ENCODE measurements at regions not wholly inside any gene's neighbourhood (a gene's known extent, or its start where the extent isn't known, plus 50 kb on each side); places are given as distances from the start of the nearest gene placed in this dataset.
"Not testable (repeated sequence)": the region's sequence is repeated elsewhere in the genome, so short reads cannot be mapped to it uniquely, and the experiment has no call there.

GRCh38 chr3:157857440-157857839 is 248.8 kb downstream of the SHOX2 start:
- DNase-seq (ENCODE audit: low spot score): peak; percentile 57

GRCh38 chr3:157856078-157856939 is 249.9 kb downstream of the SHOX2 start:
- no peak for DNase-seq (ENCODE audit: low spot score)

- not testable (repeated sequence) for DNase-seq (ENCODE audit: low spot score)
These were observed 260.4 kb downstream of the SHOX2 start for GRCh38 chr3:157845839-157846238.

GRCh38 chr3:157844800-157845565 is 261.2 kb downstream of the SHOX2 start:
- no peak for DNase-seq (ENCODE audit: low spot score)

- DNase-seq (ENCODE audit: low spot score): no peak
These were observed 262.0 kb downstream of the SHOX2 start for GRCh38 chr3:157844216-157844615.

GRCh38 chr3:157841029-157841428 is 265.2 kb downstream of the SHOX2 start:
- no peak for DNase-seq (ENCODE audit: low spot score)

GRCh38 chr3:157840564-157840963 is 265.7 kb downstream of the SHOX2 start:
- no peak for DNase-seq (ENCODE audit: low spot score)

- DNase-seq (ENCODE audit: low spot score): no peak
These were observed 267.8 kb downstream of the SHOX2 start for GRCh38 chr3:157838457-157838856.

GRCh38 chr3:157837336-157837735 is 268.9 kb downstream of the SHOX2 start:
- DNase-seq (ENCODE audit: low spot score): no peak

- no peak for DNase-seq (ENCODE audit: low spot score)
These were observed 270.2 kb downstream of the SHOX2 start for GRCh38 chr3:157836022-157836421.

- DNase-seq (ENCODE audit: low spot score): no peak
These were observed 273.6 kb downstream of the SHOX2 start for GRCh38 chr3:157832588-157832987.

- DNase-seq (ENCODE audit: low spot score): no peak
These were observed 275.5 kb downstream of the SHOX2 start for GRCh38 chr3:157830556-157831236.

- no peak for DNase-seq (ENCODE audit: low spot score)
These were observed 276.4 kb downstream of the SHOX2 start for GRCh38 chr3:157829786-157830185.

- DNase-seq (ENCODE audit: low spot score): peak; percentile 69
These were observed 281.9 kb downstream of the SHOX2 start for GRCh38 chr3:157824281-157824680.

GRCh38 chr3:157823050-157823449 is 283.2 kb downstream of the SHOX2 start:
- no peak for DNase-seq (ENCODE audit: low spot score)

GRCh38 chr3:157820157-157820517 is 286.1 kb downstream of the SHOX2 start:
- DNase-seq (ENCODE audit: low spot score): no peak

GRCh38 chr3:157819270-157820156 is 286.7 kb downstream of the SHOX2 start:
- no peak for DNase-seq (ENCODE audit: low spot score)

GRCh38 chr3:157816896-157817295 is 289.3 kb downstream of the SHOX2 start:
- DNase-seq (ENCODE audit: low spot score): no peak

- no peak for DNase-seq (ENCODE audit: low spot score)
These were observed 289.9 kb downstream of the SHOX2 start for GRCh38 chr3:157816296-157816695.

- no peak for DNase-seq (ENCODE audit: low spot score)
These were observed 290.5 kb downstream of the SHOX2 start for GRCh38 chr3:157815739-157816138.
